22Rv1 (cell line): ENCODE measurements at regions not wholly inside any gene's neighbourhood (a gene's known extent, or its start where the extent isn't known, plus 50 kb on each side); places are given as distances from the start of the nearest gene placed in this dataset.

Source experiments
- ZFX ChIP-seq: fragments of 450-650 bp; IDR thresholded peaks from 2 replicates; pipeline ENCODE4 v1.6.1; 2017; ENCODE audit warnings: antibody characterized with exemption, borderline replicate concordance
- TF ChIP-seq, protein P1 (sequence below): fragments of 450-650 bp; IDR thresholded peaks from 2 replicates; pipeline ENCODE4 v1.5.1; 2017; ENCODE audit warnings: mild to moderate bottlenecking

DNA sequence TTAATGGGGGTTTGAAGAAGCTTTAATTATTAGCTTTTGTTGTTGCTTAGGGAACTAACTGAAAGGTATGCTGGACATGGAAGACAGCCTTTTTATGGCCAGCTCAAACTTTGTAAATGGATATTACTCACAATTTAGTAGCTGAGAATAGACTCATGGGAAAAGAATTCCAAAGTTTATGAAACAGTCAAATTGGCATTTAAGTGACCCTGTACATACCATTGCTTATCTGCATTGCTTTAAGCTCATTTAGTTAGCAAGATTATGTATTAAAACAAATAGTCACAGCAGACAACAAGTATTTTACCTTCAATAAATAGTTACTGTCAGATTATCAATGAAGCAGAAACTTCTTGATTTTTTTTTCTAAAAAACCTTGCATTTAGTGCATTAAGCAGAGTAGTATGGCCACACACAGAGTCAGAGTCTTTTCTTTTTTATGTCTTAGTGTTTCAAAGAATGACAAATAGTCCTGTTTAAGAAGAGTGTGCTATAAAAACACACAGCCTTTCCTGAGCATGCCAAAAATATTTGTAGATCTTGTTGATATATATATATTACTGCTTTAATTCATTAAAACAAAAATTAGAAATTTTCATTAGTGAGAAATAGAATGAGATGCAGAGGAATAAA, 102.2 kb downstream of the TTC6 start:
- TF ChIP-seq, protein P1, sequence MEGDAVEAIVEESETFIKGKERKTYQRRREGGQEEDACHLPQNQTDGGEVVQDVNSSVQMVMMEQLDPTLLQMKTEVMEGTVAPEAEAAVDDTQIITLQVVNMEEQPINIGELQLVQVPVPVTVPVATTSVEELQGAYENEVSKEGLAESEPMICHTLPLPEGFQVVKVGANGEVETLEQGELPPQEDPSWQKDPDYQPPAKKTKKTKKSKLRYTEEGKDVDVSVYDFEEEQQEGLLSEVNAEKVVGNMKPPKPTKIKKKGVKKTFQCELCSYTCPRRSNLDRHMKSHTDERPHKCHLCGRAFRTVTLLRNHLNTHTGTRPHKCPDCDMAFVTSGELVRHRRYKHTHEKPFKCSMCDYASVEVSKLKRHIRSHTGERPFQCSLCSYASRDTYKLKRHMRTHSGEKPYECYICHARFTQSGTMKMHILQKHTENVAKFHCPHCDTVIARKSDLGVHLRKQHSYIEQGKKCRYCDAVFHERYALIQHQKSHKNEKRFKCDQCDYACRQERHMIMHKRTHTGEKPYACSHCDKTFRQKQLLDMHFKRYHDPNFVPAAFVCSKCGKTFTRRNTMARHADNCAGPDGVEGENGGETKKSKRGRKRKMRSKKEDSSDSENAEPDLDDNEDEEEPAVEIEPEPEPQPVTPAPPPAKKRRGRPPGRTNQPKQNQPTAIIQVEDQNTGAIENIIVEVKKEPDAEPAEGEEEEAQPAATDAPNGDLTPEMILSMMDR, result no peak
- no peak for TF ChIP-seq ZFX
